ENCODE measurements at regions not wholly inside any gene's neighbourhood (a gene's known extent, or its start where the extent isn't known, plus 50 kb on each side); places are given as distances from the start of the nearest gene placed in this dataset.
"Not testable (repeated sequence)": the region's sequence is repeated elsewhere in the genome, so short reads cannot be mapped to it uniquely, and the experiment has no call there.

DNA sequence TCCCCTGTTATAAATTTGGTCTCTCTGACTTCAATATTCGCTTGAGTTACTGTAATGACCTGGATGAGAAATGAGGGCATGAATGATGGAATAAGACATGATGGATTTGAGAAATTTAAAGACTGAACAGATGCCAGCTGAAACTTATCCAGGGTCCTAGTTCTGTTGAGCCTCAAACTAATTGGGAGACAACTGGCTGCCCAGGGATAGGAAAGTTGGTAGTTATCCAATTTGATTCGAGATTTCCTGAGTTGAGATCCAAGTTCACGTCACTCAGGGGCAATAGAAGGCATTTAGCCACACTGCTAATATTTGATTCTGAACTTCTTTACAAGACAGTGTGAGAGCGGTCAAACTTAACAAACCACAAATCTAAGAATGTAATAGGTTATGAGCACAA, 159.0 kb upstream of the CXCL13 start:
- DNase-seq (ENCODE audit: low read depth): no peak

DNA sequence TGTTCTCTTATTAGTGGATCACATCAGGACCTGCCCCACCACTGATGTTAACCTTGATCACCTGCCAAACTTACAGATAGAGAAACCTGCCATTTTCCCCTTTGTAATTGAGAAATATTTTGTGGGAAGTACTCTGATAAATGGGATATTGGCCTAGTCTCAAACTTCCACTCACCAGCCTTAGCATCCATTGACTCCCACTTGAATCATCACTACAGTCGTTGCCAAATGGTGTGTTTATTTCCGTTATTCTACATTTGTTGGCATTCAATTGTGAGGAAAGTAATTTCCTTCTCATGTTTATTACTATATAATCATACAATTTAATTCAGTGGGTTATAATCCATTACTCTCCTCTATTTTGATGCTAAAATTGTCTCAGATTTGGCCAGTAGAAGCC, 156.4 kb upstream of the CXCL13 start:
- no peak for DNase-seq (ENCODE audit: low read depth)

DNA sequence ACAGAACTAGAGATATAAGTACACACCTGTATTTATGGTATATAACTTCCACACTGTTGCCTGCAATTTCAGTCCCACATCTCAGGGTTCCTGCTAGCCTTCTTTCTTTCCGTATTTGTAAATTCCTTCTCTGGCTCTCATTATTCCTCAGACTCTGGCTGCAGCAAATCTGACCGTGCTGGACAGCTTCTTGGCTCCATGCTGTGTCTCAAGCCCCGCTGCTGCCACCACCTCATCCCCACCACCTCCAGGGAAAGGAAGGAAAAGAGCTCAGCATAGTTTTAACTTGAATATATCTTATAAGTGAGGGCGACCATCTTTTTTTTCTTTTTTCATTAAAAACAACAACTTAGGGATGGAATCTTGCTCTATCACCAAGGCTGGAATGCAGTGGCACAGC, 155.6 kb upstream of the CXCL13 start:
- no peak for DNase-seq (ENCODE audit: low read depth)

DNA sequence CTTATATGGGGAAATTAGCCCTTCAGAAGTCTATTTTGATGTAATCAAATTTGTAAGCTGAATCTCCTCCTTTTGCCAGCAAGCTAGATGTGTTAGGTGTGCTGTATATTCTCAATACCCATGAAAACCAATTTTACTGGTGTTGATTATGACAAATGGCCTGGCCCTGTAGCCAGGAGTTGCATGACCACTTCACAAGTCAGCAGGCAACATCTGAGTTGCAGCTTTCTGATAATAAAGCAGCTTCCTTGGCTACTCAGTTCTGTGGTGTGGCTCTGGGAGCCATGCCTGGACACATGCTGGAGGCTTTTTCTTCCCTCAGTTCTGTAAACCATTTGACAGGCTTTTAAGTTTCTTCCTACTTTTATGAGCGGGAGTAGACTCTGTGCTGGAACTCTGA, 154.1 kb upstream of the CXCL13 start:
- no peak for DNase-seq (ENCODE audit: low read depth)

DNA sequence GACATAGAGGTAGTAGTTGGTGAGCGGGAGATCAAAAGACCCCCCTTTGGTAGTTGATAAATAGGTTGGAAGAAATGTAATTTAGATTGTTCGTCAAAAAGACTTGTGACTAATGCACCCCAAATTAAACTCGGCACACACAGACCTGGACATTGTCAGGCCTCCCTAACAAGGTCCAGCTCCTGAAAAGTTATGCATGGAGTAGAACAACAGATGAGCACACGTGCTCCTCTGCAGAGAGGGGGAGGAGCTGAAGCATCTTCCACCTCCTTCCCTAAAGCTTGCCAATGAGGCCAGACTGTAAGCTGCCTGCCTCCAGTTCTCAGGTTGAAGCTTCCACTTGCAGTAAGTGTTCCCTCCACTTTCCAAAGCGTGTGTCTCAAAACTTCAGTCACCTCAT, 153.5 kb upstream of the CXCL13 start:
- not testable (repeated sequence) for DNase-seq (ENCODE audit: low read depth)

DNA sequence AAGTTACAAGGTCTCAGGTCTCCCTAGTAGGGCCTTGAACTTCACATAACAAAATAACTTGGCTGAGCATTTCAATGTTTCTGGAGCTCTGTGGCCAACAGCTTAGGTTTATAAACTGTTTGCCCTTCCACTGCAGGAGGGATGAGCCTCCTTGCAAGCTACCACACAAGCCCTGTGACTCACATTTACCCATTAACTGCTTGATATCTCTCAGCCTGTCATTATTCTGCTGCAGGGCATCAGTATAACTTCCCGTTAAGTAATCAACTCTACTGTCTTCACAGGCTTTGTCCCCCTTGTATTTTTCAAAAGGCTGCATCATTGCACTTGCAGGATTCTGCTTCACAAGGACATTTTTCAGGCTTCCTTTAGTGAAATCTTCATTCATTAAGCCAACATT, 151.7 kb upstream of the CXCL13 start:
- DNase-seq (ENCODE audit: low read depth): no peak

DNA sequence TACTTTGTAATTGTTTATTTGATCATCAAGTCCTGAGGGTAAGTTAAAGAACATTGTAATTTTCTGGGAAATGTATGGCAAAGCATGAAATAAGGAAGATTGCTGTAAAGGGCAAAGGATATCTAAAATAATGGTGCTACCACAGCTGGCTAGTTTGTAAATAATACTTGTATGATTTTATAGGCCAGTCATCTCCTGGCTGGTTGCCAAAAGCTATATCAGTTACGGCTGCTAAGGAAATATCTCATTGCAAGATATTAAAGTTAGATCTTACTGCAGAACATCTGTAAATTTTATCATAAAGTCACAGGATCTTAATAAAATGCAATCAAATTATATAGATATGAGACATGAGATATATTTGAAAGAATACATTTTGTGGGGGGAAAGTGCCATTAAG, 150.8 kb upstream of the CXCL13 start:
- DNase-seq (ENCODE audit: low read depth): no peak

DNA sequence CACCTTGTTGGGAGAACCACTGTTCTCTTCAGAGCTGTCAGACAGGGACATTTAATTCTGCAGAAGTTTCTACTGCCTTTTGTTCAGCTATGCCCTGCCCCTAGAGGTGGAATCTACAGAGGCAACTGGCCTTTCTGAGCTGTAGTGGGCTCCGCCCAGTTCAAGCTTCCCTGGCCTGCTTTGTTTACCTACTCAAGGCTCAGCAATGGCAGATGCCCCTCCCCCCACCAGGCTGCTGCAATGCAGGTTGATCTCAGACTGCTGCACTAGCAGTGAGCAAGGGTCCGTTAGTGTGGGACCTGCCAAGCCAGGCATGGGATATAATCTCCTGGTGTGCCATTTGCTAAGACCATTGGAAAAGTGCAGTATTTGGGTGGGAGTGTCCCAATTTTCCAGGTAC, 141.5 kb upstream of the CXCL13 start:
- not testable (repeated sequence) for DNase-seq (ENCODE audit: low read depth)

DNA sequence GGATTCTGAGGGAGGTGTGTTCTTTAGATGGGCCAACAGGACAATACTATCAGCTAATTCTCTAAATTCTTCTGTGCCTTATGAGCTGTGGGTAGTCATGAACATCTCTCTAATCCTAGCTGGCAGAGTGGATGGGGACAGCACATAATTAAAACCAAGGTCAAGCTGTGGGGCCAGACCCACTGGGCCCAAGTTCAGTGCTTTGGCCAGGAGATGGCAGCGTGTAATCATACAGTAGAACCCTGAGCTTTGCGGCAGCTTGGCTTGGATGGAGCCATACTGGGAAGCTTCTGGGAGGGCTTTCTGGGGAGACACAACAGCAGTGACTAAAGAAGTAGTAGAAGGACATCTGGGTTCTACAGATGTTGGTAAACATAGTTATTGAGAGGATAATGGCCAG, 140.3 kb upstream of the CXCL13 start:
- DNase-seq (ENCODE audit: low read depth): no peak

DNA sequence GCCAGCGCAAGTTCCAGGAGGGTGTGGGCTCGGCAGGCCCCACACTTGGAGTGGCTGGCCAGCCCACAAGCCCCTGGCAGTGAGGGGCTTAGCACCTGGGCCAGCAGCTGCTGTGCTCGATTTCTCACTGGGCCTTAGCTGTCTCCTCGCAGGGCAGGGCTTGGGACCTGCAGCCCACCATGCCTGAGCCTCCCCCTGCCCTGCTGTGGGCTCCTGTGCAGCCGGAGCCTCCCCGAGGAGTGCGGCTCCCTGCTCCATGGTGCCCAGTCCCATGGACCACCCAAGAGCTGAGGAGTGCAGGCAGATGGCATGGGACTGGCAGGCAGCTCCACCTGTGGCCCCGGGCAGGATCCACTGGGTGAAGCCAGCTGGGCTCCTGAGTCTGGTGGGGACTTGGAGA, 139.2 kb upstream of the CXCL13 start:
- DNase-seq (ENCODE audit: low read depth): no peak

DNA sequence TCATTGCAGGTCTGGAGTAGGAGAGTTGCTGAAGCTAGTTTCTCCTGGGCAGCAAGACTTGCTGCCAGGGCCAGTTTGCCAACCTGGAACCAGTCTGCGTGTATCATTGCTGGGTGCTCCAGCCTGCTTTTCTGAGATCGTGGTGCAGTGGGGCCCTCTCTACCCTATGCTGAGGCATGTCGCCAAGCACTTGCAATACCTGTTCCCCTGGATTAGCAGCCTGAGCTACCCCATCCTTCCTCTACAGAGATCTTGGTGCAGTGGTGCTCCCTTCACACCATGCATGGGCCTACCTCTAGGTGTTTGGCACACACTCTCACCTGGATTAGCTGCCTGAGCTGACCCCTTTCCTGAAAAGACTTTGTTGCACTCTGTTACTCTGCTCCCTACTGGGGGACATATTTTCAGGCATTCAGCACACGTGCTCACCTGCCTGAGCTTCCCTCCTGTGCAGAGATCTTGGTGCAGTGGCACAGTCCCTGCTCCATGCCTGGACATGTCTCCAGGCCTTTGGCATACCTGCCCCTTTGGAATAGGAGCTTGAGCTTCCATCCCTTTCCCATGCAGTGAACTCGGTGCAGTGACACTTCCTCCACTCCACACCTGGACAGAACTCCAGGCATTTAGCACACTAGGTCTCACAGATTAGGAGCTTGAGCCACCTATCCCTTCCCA, 133.7 kb upstream of the CXCL13 start:
- no peak for DNase-seq (ENCODE audit: low read depth)

DNA sequence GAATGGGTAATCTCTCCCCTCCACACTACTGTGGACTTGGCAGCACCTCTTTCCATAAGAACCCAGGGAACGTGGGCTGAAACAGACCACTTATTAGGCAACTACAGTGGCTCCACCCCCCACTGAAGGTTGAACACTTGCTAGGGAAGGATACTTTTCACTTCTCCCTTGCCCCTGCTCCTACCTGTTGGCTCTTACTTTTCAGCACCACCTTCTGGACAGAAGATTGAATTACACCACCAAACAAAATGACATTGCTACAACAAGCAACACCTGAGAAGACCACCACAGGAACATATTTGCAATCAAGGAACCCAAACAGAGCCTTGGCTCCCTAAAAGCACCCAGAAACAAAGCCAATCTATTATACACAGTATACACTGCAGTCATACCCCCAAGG, 132.1 kb upstream of the CXCL13 start:
- no peak for DNase-seq (ENCODE audit: low read depth)

DNA sequence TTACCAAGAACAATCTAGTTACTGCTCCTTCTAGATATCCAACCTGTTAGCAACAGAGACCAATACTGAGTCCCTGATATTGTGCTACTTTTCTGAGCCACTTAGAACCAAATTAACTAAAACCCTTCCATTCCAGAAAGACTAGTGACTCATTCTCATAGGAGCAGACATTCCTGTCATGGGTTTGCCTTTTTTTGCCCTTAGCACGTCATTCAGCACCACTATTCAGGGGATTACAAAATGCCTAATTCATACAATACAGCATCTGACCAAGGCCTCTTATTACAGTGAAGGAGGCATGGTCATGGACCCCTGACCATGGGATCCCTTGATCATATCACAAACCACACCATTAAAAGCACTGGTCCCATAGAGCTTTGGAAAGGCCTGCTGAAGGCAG, 123.8 kb upstream of the CXCL13 start:
- no peak for DNase-seq (ENCODE audit: low read depth)

DNA sequence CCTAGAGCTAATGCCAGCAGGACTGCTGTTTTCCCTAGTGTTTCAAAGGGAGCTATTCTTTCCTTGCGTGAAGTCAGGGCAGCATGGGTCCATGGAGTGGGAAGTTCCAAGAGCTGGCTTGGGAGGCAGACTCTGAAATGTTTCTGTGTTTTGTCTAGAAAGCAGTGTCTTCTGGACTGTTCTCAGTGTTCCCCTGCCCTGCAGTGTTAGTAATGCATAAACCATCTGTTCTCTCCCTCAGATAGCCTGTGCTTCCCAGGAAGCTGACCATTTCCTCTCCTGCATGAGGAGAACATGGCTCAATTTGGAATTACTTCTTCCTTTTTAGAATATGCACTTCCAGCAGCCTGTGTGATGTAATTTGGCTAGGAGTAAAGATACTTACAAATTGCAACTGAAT, 116.7 kb upstream of the CXCL13 start:
- no peak for DNase-seq (ENCODE audit: low read depth)

DNA sequence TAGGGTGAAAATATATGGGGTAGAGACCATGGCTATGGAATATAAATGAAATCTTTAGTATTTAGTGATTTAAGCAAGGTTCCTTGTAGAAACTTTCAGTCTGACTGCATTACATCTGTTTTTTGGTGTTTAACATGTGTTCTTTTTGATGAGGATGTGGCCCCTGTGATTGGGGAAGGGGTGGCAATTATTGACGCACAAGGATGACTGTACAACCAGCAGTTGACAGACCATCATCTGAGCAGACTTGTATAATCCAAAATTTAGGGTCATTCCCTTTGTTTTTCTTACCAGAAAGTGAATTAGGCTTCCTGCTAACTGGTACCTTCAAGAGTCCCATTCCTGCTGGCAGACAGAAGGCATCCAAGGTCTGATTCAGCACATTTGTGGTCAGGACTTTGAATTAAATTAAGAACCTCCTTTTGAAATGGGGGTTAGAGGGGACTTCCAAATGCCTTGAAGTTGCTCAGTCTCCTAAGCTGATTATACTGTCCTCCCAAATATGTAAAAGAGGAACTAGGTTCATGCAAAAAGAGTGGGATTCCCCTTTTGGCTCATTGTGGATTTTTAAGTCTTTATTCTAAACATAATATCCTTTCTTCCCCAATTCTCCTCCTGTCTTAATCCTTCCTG, 112.4 kb upstream of the CXCL13 start:
- no peak for DNase-seq (ENCODE audit: low read depth)

DNA sequence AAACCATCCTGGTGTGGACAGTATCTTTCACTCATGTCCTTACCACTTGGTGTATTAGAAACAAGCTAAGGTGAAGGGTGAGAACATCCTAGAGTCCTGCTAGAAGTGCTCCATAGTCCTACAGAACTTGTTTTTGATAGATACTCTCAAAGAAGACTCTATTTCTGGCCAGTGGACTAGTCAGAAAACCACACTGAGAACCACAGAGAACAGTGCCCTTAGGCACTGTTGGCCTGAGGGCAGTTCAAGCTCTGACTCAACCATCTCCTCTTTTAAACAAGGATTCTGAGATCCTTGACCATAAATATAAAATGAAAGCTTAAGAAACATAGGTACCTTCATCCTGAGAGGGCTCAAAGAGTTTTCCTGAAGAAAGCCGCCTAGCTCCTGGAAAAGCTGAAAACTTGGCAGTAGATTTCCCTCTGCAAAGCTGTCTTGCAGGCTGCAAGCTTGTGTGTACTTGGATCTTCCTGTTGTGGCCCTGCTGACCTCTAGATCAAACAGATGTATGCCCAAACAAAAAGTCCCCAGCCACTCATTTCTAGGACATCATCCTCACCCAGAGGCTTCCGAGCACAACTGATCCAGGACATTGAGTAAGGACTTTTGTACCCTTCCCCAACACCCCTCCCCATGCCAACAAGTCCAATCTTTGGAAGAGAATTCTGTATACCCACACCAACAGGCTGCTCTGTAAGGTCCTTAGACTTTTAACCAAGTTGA, 111.6 kb upstream of the CXCL13 start:
- DNase-seq (ENCODE audit: low read depth): no peak

DNA sequence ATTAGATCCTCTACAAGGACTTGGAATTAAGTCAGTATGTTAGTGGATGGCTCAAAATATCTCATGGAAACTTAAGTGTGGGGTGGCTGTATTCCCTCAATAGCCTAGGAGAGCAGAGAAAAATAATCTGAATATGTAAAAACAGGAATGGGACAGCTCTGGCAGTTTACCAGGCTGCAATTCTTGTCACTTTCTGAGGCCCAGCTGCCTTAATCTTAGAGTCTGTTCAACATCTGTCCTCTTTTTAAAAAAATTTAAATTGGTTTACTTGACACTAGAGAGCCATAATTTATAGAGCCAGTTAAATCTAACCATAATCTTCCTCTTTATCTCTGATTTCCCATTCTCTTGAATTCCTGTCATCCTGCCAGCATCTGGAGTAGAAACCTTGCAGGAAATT, 109.2 kb upstream of the CXCL13 start:
- DNase-seq (ENCODE audit: low read depth): no peak

DNA sequence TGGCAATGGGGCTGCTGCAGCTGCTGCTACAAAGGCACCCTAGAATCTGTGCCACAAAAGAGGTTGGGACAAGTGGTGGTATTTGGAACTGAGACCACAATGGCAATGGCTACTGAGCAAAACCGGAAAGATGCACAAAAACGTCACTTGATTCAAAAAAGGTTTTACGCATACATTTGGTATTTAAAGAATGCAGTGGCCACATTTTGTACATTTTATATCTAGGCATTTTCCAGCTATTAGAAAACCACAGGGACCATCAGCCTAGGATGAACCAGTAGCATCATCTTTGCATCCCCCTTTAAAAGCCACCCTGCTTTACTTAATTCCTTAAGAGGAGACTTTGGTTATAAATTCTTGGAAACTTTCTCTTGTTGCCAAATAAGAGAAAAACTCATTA, 104.8 kb upstream of the CXCL13 start:
- DNase-seq (ENCODE audit: low read depth): no peak

DNA sequence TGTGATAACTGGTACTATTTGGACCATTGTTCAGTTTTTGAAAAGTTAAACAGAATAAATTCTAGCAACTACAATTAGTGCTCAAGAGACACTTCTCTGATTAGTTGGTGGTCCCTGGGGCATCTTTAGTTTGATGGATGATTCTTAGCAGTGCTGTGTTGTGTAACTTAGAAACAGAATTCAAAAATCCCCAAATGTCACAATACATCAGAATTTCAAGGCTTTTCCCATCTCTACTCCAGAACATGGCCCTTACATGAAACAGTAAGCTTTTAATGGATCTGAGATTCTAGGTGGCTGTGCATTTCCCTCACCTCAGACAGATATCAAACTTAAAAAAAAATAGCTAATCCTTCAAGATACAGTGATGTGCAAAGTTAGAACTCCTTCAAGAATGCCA, 104.4 kb upstream of the CXCL13 start:
- DNase-seq (ENCODE audit: low read depth): no peak

DNA sequence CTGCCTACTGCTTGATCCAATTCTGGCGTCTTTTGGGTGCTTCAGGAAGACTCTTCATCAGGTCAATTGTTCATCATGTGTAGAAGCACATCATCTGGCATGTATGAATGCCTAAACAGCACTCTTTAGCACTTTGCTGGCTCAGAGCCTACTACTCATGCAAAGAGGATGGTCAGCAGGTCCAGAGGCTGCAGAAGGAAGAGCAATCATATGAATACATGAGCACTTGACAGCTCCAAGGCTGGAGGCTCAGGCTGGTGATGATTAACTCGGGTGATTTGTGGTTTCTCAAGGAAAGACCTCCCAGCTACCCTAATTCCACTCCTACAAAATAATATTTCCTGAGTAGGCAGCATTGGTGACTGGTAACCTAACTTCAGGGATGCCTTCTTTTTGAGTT, 103.8 kb upstream of the CXCL13 start:
- DNase-seq (ENCODE audit: low read depth): no peak

DNA sequence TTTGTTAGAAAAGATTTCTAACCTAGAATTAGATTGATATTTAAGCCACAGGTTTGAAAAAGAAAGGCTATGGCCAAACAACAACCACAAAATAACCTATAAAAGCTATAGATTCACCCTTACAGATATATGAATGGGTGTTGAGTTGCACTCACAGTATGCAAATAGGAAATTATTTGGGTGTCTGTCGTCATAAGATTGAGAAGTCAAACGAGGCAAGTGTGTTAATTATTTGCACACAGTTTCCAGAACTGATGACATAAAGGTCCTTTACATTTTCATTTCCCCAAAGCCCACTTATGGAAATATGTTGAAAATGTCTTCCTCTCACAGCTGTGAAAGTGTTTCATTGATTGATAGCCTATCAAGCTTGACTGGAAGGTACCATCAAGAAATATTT, 101.2 kb upstream of the CXCL13 start:
- DNase-seq (ENCODE audit: low read depth): no peak

DNA sequence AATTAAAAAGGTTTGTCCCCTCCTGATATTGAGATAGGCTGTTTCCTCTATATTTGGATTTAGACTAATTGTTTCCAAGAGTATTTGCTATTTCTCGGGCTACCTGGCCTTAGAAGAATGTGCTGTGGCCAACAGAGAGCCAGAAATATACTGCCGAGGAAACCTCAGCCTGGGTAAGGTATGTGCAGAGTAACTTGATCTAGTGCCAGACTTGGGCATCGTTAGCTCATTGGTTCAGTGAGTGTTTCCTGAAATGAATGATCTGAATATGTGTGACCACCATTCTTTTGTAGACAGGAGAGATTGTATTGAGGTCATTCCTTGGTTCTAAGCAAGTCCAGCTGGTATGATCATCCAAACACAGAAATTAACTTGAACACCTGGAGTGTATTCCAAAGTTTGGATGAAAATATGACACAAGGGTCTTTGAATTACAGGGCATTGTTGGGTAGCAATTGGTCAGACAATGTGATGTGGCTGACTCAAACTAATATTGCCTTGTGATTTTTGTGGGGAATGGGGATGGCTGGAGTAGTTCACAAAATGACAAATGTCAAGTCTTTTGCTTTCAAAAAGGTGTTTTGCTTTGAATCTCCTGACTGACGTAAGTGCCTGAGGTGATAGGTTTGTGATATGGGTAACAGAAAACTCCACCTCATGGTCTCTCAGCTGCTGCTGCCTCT, 100.2 kb upstream of the CXCL13 start:
- DNase-seq (ENCODE audit: low read depth): no peak

DNA sequence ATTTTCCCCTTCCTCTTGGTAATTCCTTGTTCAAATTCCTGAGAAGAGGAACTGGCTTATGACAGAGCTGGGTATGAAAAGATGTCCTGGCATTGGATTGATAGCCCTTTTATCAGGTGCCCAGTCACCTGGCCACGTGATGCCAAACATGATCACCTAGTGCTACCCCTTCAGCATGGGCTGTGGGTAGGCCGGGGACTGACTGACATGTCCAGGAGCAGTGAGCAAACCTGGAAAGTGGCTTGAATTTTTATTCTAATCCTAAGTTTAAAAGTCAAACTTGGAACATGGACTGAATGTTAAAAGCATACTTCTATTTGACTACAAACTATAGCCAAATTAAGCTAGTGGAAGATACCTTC, 99.7 kb upstream of the CXCL13 start:
- no peak for DNase-seq (ENCODE audit: low read depth)

All from T follicular helper cell (primary cell).